HEK293 (cell line): ENCODE measurements at regions not wholly inside any gene's neighbourhood (a gene's known extent, or its start where the extent isn't known, plus 50 kb on each side); places are given as distances from the start of the nearest gene placed in this dataset.

Experiments
- CTCF ChIA-PET: fragments of 350-600 bp; formaldehyde crosslinking; extraction: SDS; loops from one replicate; lab custom pipeline; 2021; ENCODE audit warnings: antibody characterized with exemption; lab: Yijun Ruan, JAX
- POLR2A ChIA-PET: fragments of 300-600 bp; formaldehyde crosslinking; extraction: SDS; loops from one replicate; lab custom pipeline; 2020; ENCODE audit warnings: antibody characterized with exemption, inconsistent platforms; lab: Yijun Ruan, JAX
- H3K27ac ChIP-seq: fragments of 200-500 bp; sonication (Bioruptor generic); 2 replicates; pipeline ENCODE4 v1.5.1; 2014; ENCODE audit warnings: low read depth, low read length, control low read depth, inconsistent platforms; ENCODE audit errors: extremely low read depth
- H3K36me3 ChIP-seq, 2 experiments: fragments of 200-500 bp in 1 of 2; sonication (Bioruptor generic) in 1 of 2; 1 replicate in 1 of 2; 2 replicates in 1 of 2; pipeline ENCODE4 v1.5.1; 2014 to 2017; ENCODE audit warnings: inconsistent platforms in 2 of 2, low read length in 2 of 2; ENCODE audit not compliant: control insufficient read depth in 2 of 2, insufficient read depth in 1 of 2
- H3K4me1 ChIP-seq: fragments of 200-500 bp; sonication (Bioruptor generic); 2 replicates; pipeline ENCODE4 v1.5.1; 2014; ENCODE audit warnings: mild to moderate bottlenecking, low read length, inconsistent platforms; ENCODE audit not compliant: control insufficient read depth, insufficient read depth
- H3K4me3 ChIP-seq: 2 replicates; pipeline ENCODE4 v1.5.1; 2011; ENCODE audit warnings: low read depth, mild to moderate bottlenecking, control low read depth, low read length, moderate library complexity
- H3K9me3 ChIP-seq: fragments of 200-500 bp; sonication (Bioruptor generic); 2 replicates; pipeline ENCODE4 v1.5.1; 2014; ENCODE audit warnings: low read depth, low read length, inconsistent platforms; ENCODE audit not compliant: control insufficient read depth, insufficient read depth
- PRDM1 ChIP-seq: fragments of 450-650 bp; formaldehyde crosslinking; IDR thresholded peaks from 2 replicates; pipeline ENCODE4; 2016; ENCODE audit warnings: missing biosample characterization, missing genetic modification characterization
- SCRT1 ChIP-seq: fragments of 450-650 bp; formaldehyde crosslinking; IDR thresholded peaks from 2 replicates; pipeline ENCODE4 v1.5.1; 2016; ENCODE audit warnings: missing biosample characterization, missing genetic modification characterization, borderline replicate concordance
- SCRT2 ChIP-seq: fragments of 450-650 bp; formaldehyde crosslinking; IDR thresholded peaks from 2 replicates; pipeline ENCODE4 v1.5.1; 2016; ENCODE audit warnings: missing biosample characterization, missing genetic modification characterization
- TCF7L2 ChIP-seq: IDR thresholded peaks from 2 replicates; pipeline ENCODE4 v1.6.1; 2011; ENCODE audit warnings: low read depth, mild to moderate bottlenecking, inconsistent platforms, low read length, moderate library complexity, borderline replicate concordance
- ZBTB20 ChIP-seq: fragments of 450-650 bp; formaldehyde crosslinking; IDR thresholded peaks from 2 replicates; pipeline ENCODE4 v1.5.1; 2016; ENCODE audit warnings: missing biosample characterization, missing genetic modification characterization
- ZNF121 ChIP-seq: fragments of 450-650 bp; formaldehyde crosslinking; IDR thresholded peaks from 2 replicates; pipeline ENCODE4 v1.5.1; 2016; ENCODE audit warnings: missing biosample characterization, missing genetic modification characterization
- ZNF140 ChIP-seq: fragments of 450-650 bp; formaldehyde crosslinking; IDR thresholded peaks from 2 replicates; pipeline ENCODE4 v1.5.1; 2016; ENCODE audit warnings: missing biosample characterization, missing genetic modification characterization
- ZNF214 ChIP-seq: fragments of 450-650 bp; formaldehyde crosslinking; IDR thresholded peaks from 2 replicates; pipeline ENCODE4 v1.5.1; 2017; ENCODE audit warnings: missing biosample characterization, mild to moderate bottlenecking, missing genetic modification characterization, borderline replicate concordance
- ZNF221 ChIP-seq: fragments of 450-650 bp; formaldehyde crosslinking; IDR thresholded peaks from 2 replicates; pipeline ENCODE4 v1.5.1; 2017; ENCODE audit warnings: missing biosample characterization, missing genetic modification characterization, borderline replicate concordance
- ZNF223 ChIP-seq: fragments of 450-650 bp; formaldehyde crosslinking; IDR thresholded peaks from 2 replicates; pipeline ENCODE4 v1.5.1; 2016; ENCODE audit warnings: missing biosample characterization, missing genetic modification characterization
- ZNF48 ChIP-seq: fragments of 450-650 bp; formaldehyde crosslinking; IDR thresholded peaks from 2 replicates; pipeline ENCODE4 v1.5.1; 2016; ENCODE audit warnings: missing biosample characterization, missing genetic modification characterization
- ZNF501 ChIP-seq: fragments of 450-650 bp; formaldehyde crosslinking; IDR thresholded peaks from 2 replicates; pipeline ENCODE4 v1.5.1; 2016; ENCODE audit warnings: missing biosample characterization, missing genetic modification characterization
- ZNF548 ChIP-seq: fragments of 450-650 bp; formaldehyde crosslinking; IDR thresholded peaks from 2 replicates; pipeline ENCODE4 v1.5.1; 2016; ENCODE audit warnings: missing biosample characterization, missing genetic modification characterization
- ZNF549 ChIP-seq: fragments of 450-650 bp; IDR thresholded peaks from 2 replicates; pipeline ENCODE4 v1.5.1; 2018; ENCODE audit warnings: missing biosample characterization, missing genetic modification characterization, mild to moderate bottlenecking, inconsistent platforms, moderate library complexity
- ZNF626 ChIP-seq: fragments of 450-650 bp; sonication (Bioruptor Pico); formaldehyde crosslinking; IDR thresholded peaks from 2 replicates; pipeline ENCODE4 v1.5.1; 2018; ENCODE audit warnings: missing biosample characterization, missing genetic modification characterization, inconsistent platforms
- ZNF664 ChIP-seq: fragments of 450-650 bp; formaldehyde crosslinking; IDR thresholded peaks from 2 replicates; pipeline ENCODE4 v1.5.1; 2016; ENCODE audit warnings: missing biosample characterization, missing genetic modification characterization
- ZNF747 ChIP-seq: fragments of 450-650 bp; formaldehyde crosslinking; IDR thresholded peaks from 2 replicates; pipeline ENCODE4 v1.5.1; 2016; ENCODE audit warnings: missing biosample characterization, missing genetic modification characterization
- ZNF777 ChIP-seq: fragments of 450-650 bp; formaldehyde crosslinking; IDR thresholded peaks from 2 replicates; pipeline ENCODE4 v1.5.1; 2017; ENCODE audit warnings: missing biosample characterization, missing genetic modification characterization, borderline replicate concordance
- ZSCAN16 ChIP-seq: fragments of 450-650 bp; formaldehyde crosslinking; IDR thresholded peaks from 2 replicates; pipeline ENCODE4 v1.5.1; 2016; ENCODE audit warnings: missing biosample characterization, missing genetic modification characterization
- TF ChIP-seq, protein P1 (sequence below): fragments of 450-650 bp; IDR thresholded peaks from 2 replicates; pipeline ENCODE4 v1.5.1; 2018; ENCODE audit warnings: missing biosample characterization, mild to moderate bottlenecking, missing genetic modification characterization
- TF ChIP-seq, protein P2 (sequence below): fragments of 450-650 bp; formaldehyde crosslinking; IDR thresholded peaks from 2 replicates; pipeline ENCODE4 v1.5.1; 2016; ENCODE audit warnings: missing biosample characterization, missing genetic modification characterization, borderline replicate concordance
- TF ChIP-seq, protein P3 (sequence below): fragments of 450-650 bp; formaldehyde crosslinking; IDR thresholded peaks from 2 replicates; pipeline ENCODE4 v1.5.1; 2017; ENCODE audit warnings: missing biosample characterization, missing genetic modification characterization
- TF ChIP-seq, protein P4 (sequence below): fragments of 450-650 bp; formaldehyde crosslinking; IDR thresholded peaks from 2 replicates; pipeline ENCODE4 v1.5.1; 2016; ENCODE audit warnings: missing biosample characterization, missing genetic modification characterization

DNA sequence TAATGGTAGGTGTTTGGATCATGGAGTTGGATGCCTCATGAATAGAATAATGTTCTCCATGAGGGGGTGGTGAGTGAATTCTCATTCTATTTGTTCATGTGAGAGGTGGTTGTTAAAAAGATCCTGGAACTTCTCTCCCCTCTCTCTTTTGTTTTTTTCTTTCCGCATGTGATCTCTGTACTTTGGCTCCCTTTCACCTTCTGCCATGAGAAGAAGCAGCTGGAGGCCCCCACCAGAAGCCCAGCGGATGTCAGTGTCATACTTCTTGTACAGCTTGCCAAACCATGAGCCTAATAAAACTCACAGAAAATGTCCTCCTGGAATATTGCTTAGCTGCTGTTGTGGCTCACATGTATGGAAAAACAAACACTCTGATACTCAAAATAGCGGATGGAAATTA is 1212.3 kb upstream of the NCAM2 start:
- H3K27ac ChIP-seq: no peak overlapping the region
- TF ChIP-seq ZNF549 (tag by site-specific recombination): no peak
- no peak for TF ChIP-seq ZNF777 (tag by site-specific recombination)
- no peak for TF ChIP-seq ZNF48 (tag by site-specific recombination)
- no peak for TF ChIP-seq ZNF664
- TF ChIP-seq, protein P1, sequence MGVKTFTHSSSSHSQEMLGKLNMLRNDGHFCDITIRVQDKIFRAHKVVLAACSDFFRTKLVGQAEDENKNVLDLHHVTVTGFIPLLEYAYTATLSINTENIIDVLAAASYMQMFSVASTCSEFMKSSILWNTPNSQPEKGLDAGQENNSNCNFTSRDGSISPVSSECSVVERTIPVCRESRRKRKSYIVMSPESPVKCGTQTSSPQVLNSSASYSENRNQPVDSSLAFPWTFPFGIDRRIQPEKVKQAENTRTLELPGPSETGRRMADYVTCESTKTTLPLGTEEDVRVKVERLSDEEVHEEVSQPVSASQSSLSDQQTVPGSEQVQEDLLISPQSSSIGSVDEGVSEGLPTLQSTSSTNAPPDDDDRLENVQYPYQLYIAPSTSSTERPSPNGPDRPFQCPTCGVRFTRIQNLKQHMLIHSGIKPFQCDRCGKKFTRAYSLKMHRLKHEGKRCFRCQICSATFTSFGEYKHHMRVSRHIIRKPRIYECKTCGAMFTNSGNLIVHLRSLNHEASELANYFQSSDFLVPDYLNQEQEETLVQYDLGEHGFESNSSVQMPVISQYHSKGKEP (tag by site-specific recombination): no peak
- TF ChIP-seq SCRT2 (tag by site-specific recombination): no peak
- TF ChIP-seq, protein P2, sequence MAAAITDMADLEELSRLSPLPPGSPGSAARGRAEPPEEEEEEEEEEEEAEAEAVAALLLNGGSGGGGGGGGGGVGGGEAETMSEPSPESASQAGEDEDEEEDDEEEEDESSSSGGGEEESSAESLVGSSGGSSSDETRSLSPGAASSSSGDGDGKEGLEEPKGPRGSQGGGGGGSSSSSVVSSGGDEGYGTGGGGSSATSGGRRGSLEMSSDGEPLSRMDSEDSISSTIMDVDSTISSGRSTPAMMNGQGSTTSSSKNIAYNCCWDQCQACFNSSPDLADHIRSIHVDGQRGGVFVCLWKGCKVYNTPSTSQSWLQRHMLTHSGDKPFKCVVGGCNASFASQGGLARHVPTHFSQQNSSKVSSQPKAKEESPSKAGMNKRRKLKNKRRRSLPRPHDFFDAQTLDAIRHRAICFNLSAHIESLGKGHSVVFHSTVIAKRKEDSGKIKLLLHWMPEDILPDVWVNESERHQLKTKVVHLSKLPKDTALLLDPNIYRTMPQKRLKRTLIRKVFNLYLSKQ (tag by site-specific recombination): no peak
- ChIA-PET POLR2A (no interaction called here), CTCF (interaction anchor here (0.6 to 0.7 kb wide), 2 partner anchors 33 to 1427 kb away, joined by 3 to 4 read pairs; no protein-coding TSS in a partner anchor)
- H3K36me3 ChIP-seq: no peaks in the 10 kb centered on the region
- no peaks in the 10 kb centered on the region; the same call in none of the 2 replicates for H3K9me3 ChIP-seq
- H3K4me3 ChIP-seq: no peak overlapping the region
- no peaks in the 10 kb centered on the region for H3K4me1 ChIP-seq

DNA sequence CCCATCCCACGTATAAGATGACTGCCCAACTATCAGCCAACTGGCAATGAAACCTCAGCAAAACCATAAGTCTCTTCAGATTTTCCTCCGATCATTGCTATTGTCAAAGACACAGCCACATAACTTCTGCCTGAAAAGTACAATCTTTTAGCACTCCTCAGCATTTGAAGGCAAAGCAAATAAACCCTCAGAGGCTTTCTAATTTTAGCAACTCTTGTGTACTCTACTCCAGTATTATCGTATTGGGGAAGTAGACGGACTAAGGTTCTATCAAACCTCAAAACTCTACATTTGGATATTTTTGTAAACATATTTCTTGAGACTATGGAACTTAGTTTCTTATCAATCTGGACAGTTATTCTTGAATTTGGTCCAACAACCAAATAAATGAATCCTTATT is 1206.2 kb upstream of the NCAM2 start:
- ChIA-PET POLR2A (no interaction called here), CTCF (no interaction called here)
- Histone ChIP-seq H3K27ac (no peak overlapping the region), H3K4me1 (no peaks in the 10 kb centered on the region), H3K36me3 (no peaks in the 10 kb centered on the region), H3K9me3 (no peaks in the 10 kb centered on the region; the same call in 1 of the 2 replicates), H3K4me3 (no peak overlapping the region)
- TF ChIP-seq PRDM1 (tag by site-specific recombination) (no peak), ZNF664 (no peak), ZNF121 (tag by site-specific recombination) (no peak), ZSCAN16 (tag by site-specific recombination) (no peak), ZBTB20 (tag by site-specific recombination) (no peak), ZNF223 (no peak), ZNF626 (no peak), ZNF501 (tag by site-specific recombination) (no peak), ZNF221 (tag by site-specific recombination) (no peak), ZNF548 (tag by site-specific recombination) (no peak), TCF7L2 (no peak), ZNF214 (tag by site-specific recombination) (no peak), SCRT1 (no peak), ZNF747 (no peak), ZNF140 (tag by site-specific recombination) (no peak)
- TF ChIP-seq, protein P3, sequence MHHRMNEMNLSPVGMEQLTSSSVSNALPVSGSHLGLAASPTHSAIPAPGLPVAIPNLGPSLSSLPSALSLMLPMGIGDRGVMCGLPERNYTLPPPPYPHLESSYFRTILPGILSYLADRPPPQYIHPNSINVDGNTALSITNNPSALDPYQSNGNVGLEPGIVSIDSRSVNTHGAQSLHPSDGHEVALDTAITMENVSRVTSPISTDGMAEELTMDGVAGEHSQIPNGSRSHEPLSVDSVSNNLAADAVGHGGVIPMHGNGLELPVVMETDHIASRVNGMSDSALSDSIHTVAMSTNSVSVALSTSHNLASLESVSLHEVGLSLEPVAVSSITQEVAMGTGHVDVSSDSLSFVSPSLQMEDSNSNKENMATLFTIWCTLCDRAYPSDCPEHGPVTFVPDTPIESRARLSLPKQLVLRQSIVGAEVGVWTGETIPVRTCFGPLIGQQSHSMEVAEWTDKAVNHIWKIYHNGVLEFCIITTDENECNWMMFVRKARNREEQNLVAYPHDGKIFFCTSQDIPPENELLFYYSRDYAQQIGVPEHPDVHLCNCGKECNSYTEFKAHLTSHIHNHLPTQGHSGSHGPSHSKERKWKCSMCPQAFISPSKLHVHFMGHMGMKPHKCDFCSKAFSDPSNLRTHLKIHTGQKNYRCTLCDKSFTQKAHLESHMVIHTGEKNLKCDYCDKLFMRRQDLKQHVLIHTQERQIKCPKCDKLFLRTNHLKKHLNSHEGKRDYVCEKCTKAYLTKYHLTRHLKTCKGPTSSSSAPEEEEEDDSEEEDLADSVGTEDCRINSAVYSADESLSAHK (tag by site-specific recombination): no peak
- TF ChIP-seq, protein P4, sequence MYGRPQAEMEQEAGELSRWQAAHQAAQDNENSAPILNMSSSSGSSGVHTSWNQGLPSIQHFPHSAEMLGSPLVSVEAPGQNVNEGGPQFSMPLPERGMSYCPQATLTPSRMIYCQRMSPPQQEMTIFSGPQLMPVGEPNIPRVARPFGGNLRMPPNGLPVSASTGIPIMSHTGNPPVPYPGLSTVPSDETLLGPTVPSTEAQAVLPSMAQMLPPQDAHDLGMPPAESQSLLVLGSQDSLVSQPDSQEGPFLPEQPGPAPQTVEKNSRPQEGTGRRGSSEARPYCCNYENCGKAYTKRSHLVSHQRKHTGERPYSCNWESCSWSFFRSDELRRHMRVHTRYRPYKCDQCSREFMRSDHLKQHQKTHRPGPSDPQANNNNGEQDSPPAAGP (tag by site-specific recombination): no peak
- TF ChIP-seq, all 188 proteins: peak for 0
